ENCODE measurements at regions not wholly inside any gene's neighbourhood (a gene's known extent, or its start where the extent isn't known, plus 50 kb on each side); places are given as distances from the start of the nearest gene placed in this dataset.

- no peak for DNase-seq (ENCODE audit: low spot score)
Measured at GRCh38 chr12:92034858-92035401, 110.7 kb downstream of the BTG1 start.

GRCh38 chr12:92034083-92034482, 111.6 kb downstream of the BTG1 start:
- no peak for DNase-seq (ENCODE audit: low spot score)

GRCh38 chr12:92032965-92033364, 112.7 kb downstream of the BTG1 start:
- no peak for DNase-seq (ENCODE audit: low spot score)

GRCh38 chr12:92032101-92032500, 113.5 kb downstream of the BTG1 start:
- no peak for DNase-seq (ENCODE audit: low spot score)

GRCh38 chr12:92030618-92031017, 115.0 kb downstream of the BTG1 start:
- DNase-seq (ENCODE audit: low spot score), result no peak

GRCh38 chr12:92029902-92030586, 115.6 kb downstream of the BTG1 start:
- no peak for DNase-seq (ENCODE audit: low spot score)

- no peak for DNase-seq (ENCODE audit: low spot score)
Measured at GRCh38 chr12:92029136-92029535, 116.5 kb downstream of the BTG1 start.

- DNase-seq (ENCODE audit: low spot score), result no peak
Measured at GRCh38 chr12:92028441-92028709, 117.3 kb downstream of the BTG1 start.

GRCh38 chr12:92027701-92028440, 117.8 kb downstream of the BTG1 start:
- DNase-seq (ENCODE audit: low spot score), result no peak

GRCh38 chr12:92027243-92027642, 118.4 kb downstream of the BTG1 start:
- no peak for DNase-seq (ENCODE audit: low spot score)

GRCh38 chr12:92025462-92026207, 120.0 kb downstream of the BTG1 start:
- no peak for DNase-seq (ENCODE audit: low spot score)

GRCh38 chr12:92022093-92022492, 123.6 kb downstream of the BTG1 start:
- no peak for DNase-seq (ENCODE audit: low spot score)

- no peak for DNase-seq (ENCODE audit: low spot score)
Measured at GRCh38 chr12:92021666-92022035, 124.0 kb downstream of the BTG1 start.

GRCh38 chr12:92020983-92021665, 124.5 kb downstream of the BTG1 start:
- no peak for DNase-seq (ENCODE audit: low spot score)

GRCh38 chr12:92019491-92020277, 126.0 kb downstream of the BTG1 start:
- no peak for DNase-seq (ENCODE audit: low spot score)

GRCh38 chr12:92012691-92013090, 133.0 kb downstream of the BTG1 start:
- no peak for DNase-seq (ENCODE audit: low spot score)

- no peak for DNase-seq (ENCODE audit: low spot score)
Measured at GRCh38 chr12:92010853-92011701, 134.6 kb downstream of the BTG1 start.

- no peak for DNase-seq (ENCODE audit: low spot score)
Measured at GRCh38 chr12:92010368-92010767, 135.3 kb downstream of the BTG1 start.

GRCh38 chr12:92008345-92008744, 137.3 kb downstream of the BTG1 start:
- no peak for DNase-seq (ENCODE audit: low spot score)

GRCh38 chr12:92007787-92008186, 137.9 kb downstream of the BTG1 start:
- no peak for DNase-seq (ENCODE audit: low spot score)

All from mesenteric fat pad (tissue), 1 donor.